K562 (cell line): ENCODE measurements at regions not wholly inside any gene's neighbourhood (a gene's known extent, or its start where the extent isn't known, plus 50 kb on each side); places are given as distances from the start of the nearest gene placed in this dataset.

Experiments used
- ATAC-seq: fragments of 200-7000 bp; cut with Tn5 transposase; 3 replicates; pipeline ENCODE4 v1.9.1; 2020; ENCODE audit warnings: moderate library complexity
- BruUV-seq: library from RNA; stranded (reverse); fragments of 400-500 nt; replicated peaks from 2 replicates; lab custom pipeline; 2021; lab: Mats Ljungman, UMichigan
- CTCF ChIA-PET: fragments of 300-600 bp; formaldehyde crosslinking; extraction: SDS; loops from one replicate; lab custom pipeline; 2021; ENCODE audit warnings: low intra/inter-chr PET ratio; lab: Yijun Ruan, JAX
- POLR2A ChIA-PET: fragments of 300-600, 350-650 bp; sonication (Branson Sonifier 250); formaldehyde crosslinking; extraction: SDS; loops from one replicate; lab custom pipeline; 2021; ENCODE audit warnings: antibody characterized with exemption, inconsistent platforms; lab: Yijun Ruan, JAX
- DNase-seq, 4 experiments: peaks; one replicate each; pipeline versions ENCODE4 v3.0.0 to v3.0.0-alpha.2; 2011 to 2018; ENCODE audit warnings: low spot score in 3 of 4, mixed read lengths in 3 of 4; ENCODE audit errors: extremely low read depth in 1 of 4
- FAIRE-seq: peaks from 2 replicates; lab custom pipeline; 2011; peaks lifted over from hg19 to GRCh38; lab: Jason Lieb, UNC
- H2AFZ ChIP-seq: 2 replicates; pipeline ENCODE4 v1.6.0; 2011; ENCODE audit warnings: low read depth, low read length, control low read depth, inconsistent platforms
- H3K27ac ChIP-seq: fragments of 200-600 bp; 3 replicates; pipeline ENCODE4 v1.8.0; 2011; ENCODE audit warnings: low read depth, mild to moderate bottlenecking, control low read depth, inconsistent platforms, low read length, moderate library complexity, mixed read lengths; ENCODE audit errors: extremely low read depth
- H3K27me3 ChIP-seq, 2 experiments: fragments of 300-600 bp in 1 of 2; 2 replicates in 1 of 2; 3 replicates in 1 of 2; pipeline versions ENCODE4 v1.6.0 to v1.8.0; 2011; ENCODE audit warnings: inconsistent platforms in 2 of 2, low read length in 2 of 2, mild to moderate bottlenecking in 1 of 2, mixed read lengths in 1 of 2, moderate library complexity in 1 of 2; ENCODE audit not compliant: control insufficient read depth in 2 of 2, insufficient read depth in 2 of 2
- H3K36me3 ChIP-seq: fragments of 300-600 bp; 3 replicates; pipeline ENCODE4 v1.8.0; 2011; ENCODE audit warnings: mild to moderate bottlenecking, low read length, inconsistent platforms; ENCODE audit not compliant: control insufficient read depth, insufficient read depth
- H3K4me1 ChIP-seq, 2 experiments: fragments of 200-600 bp in 1 of 2; replicated peaks in 1 of 2; 2 replicates in 1 of 2; 3 replicates in 1 of 2; pipeline versions ENCODE4 v1.5.1 to v1.8.0; 2011; ENCODE audit warnings: inconsistent platforms in 2 of 2, low read length in 2 of 2, mild to moderate bottlenecking in 1 of 2, mixed read lengths in 1 of 2, moderate library complexity in 1 of 2; ENCODE audit not compliant: control insufficient read depth in 2 of 2, insufficient read depth in 2 of 2
- H3K4me2 ChIP-seq: 2 replicates; pipeline ENCODE4 v1.6.1; 2011; ENCODE audit warnings: low read length, control low read depth, inconsistent platforms, mixed read lengths; ENCODE audit not compliant: insufficient read depth
- H3K4me3 ChIP-seq: fragments of 200-600 bp; sonication (generic), shearing (Covaris generic); 2 replicates; pipeline ENCODE4 v1.5.1; 2016; ENCODE audit warnings: control low read depth, inconsistent platforms
- H3K79me2 ChIP-seq: fragments of 200-600 bp; 3 replicates; pipeline ENCODE4 v1.8.0; 2011; ENCODE audit warnings: low read length, inconsistent platforms; ENCODE audit not compliant: control insufficient read depth, insufficient read depth
- H3K9ac ChIP-seq, 2 experiments: 2 replicates each; pipeline versions ENCODE4 v1.6.0 to v1.6.1; 2011; ENCODE audit warnings: low read depth in 2 of 2, low read length in 2 of 2, control low read depth in 1 of 2, inconsistent platforms in 1 of 2, mild to moderate bottlenecking in 1 of 2, mixed read lengths in 1 of 2; ENCODE audit not compliant: insufficient read depth in 1 of 2
- H3K9me1 ChIP-seq: one replicate; pipeline ENCODE4 v1.6.0; 2011; ENCODE audit warnings: inconsistent platforms, mild to moderate bottlenecking, low read length, moderate library complexity; ENCODE audit not compliant: control insufficient read depth, insufficient read depth
- H3K9me3 ChIP-seq: replicated peaks from 2 replicates; pipeline ENCODE4 v1.5.1; 2011; ENCODE audit warnings: low read depth, low read length, inconsistent platforms; ENCODE audit not compliant: control insufficient read depth, insufficient read depth
- H4K20me1 ChIP-seq: replicated peaks from 2 replicates; pipeline ENCODE4 v1.6.1; 2011; ENCODE audit warnings: low read length, inconsistent platforms, mixed read lengths; ENCODE audit not compliant: control insufficient read depth, insufficient read depth
- WGBS: fragments of 100-300 bp; shearing (Covaris generic); methylation state at CpG from one replicate; pipeline ENCODE4 v1.1.6; 2016; ENCODE audit warnings: low coverage, mixed read lengths; ENCODE audit not compliant: insufficient coverage; ENCODE audit errors: missing lambda C conversion rate; 5-methylcytosine and 5-hydroxymethylcytosine counted together
- in situ Hi-C: fragments of 300-500 bp; cut with MboI; formaldehyde crosslinking; loops from 4 replicates; pipeline ENCODE4 v1.15.0; 2018; ENCODE audit warnings: inconsistent platforms, mixed read lengths
- intact Hi-C: fragments of 100-400 bp; cut with micrococcal nuclease; formaldehyde crosslinking; loops from 2 replicates; pipeline ENCODE4 v1.14.2; 2022
- TF ChIP-seq, protein P1 (sequence below), 2 experiments: fragments of 450-650 bp; IDR thresholded peaks; 2 replicates each; pipeline ENCODE4 v1.6.1; 2016; ENCODE audit warnings: mild to moderate bottlenecking in 2 of 2, borderline replicate concordance in 1 of 2, low read depth in 1 of 2, moderate library complexity in 1 of 2

DNA sequence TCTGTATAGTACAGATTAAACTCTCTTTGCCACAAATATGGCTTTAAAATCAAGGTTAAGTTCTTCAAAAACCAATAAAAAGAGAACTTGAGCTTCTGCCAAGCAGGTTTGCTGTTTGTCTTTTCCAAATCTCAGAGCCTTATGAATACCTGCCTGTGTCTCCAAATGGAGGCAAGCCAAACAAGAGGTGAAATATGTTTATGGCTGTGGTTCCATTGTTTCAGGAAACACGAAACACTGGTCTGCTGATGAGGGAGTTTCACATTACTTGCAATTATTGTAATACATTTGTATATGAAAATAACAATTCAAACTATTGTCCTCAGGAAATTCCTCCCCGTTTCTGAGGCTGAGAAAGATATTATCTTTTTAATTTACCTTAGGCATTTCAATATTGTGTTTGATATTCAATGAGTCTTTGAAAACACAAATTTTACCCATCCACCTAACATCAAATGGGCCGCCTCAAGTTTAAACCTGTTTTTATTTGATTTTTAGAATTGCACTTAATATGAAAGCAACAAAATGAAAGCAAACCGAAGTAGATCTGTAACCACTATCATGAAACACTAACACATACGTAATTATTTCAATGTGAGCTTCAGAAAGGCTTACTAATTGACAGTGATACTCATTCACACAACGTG lies 359.3 kb downstream of the HGF start:
- Histone ChIP-seq H4K20me1 (no peaks in the 10 kb centered on the region), H3K27ac (no peak overlapping the region), H3K27me3 (no peaks in the 10 kb centered on the region), H3K9ac (no peak overlapping the region), H3K9me1 (no peaks in the 10 kb centered on the region), H3K79me2 (no peaks in the 10 kb centered on the region), H3K4me2 (no peak overlapping the region), H3K36me3 (no peaks in the 10 kb centered on the region), H3K4me3 (no peak overlapping the region), H3K4me1 (no peaks in the 10 kb centered on the region), H3K9me3 (no peaks in the 10 kb centered on the region), H2AFZ (no peak overlapping the region)
- in situ Hi-C loops = no loop called here
- FAIRE-seq (no peak), DNase-seq (no peak), ATAC-seq (no peak)
- TF ChIP-seq, protein P1, sequence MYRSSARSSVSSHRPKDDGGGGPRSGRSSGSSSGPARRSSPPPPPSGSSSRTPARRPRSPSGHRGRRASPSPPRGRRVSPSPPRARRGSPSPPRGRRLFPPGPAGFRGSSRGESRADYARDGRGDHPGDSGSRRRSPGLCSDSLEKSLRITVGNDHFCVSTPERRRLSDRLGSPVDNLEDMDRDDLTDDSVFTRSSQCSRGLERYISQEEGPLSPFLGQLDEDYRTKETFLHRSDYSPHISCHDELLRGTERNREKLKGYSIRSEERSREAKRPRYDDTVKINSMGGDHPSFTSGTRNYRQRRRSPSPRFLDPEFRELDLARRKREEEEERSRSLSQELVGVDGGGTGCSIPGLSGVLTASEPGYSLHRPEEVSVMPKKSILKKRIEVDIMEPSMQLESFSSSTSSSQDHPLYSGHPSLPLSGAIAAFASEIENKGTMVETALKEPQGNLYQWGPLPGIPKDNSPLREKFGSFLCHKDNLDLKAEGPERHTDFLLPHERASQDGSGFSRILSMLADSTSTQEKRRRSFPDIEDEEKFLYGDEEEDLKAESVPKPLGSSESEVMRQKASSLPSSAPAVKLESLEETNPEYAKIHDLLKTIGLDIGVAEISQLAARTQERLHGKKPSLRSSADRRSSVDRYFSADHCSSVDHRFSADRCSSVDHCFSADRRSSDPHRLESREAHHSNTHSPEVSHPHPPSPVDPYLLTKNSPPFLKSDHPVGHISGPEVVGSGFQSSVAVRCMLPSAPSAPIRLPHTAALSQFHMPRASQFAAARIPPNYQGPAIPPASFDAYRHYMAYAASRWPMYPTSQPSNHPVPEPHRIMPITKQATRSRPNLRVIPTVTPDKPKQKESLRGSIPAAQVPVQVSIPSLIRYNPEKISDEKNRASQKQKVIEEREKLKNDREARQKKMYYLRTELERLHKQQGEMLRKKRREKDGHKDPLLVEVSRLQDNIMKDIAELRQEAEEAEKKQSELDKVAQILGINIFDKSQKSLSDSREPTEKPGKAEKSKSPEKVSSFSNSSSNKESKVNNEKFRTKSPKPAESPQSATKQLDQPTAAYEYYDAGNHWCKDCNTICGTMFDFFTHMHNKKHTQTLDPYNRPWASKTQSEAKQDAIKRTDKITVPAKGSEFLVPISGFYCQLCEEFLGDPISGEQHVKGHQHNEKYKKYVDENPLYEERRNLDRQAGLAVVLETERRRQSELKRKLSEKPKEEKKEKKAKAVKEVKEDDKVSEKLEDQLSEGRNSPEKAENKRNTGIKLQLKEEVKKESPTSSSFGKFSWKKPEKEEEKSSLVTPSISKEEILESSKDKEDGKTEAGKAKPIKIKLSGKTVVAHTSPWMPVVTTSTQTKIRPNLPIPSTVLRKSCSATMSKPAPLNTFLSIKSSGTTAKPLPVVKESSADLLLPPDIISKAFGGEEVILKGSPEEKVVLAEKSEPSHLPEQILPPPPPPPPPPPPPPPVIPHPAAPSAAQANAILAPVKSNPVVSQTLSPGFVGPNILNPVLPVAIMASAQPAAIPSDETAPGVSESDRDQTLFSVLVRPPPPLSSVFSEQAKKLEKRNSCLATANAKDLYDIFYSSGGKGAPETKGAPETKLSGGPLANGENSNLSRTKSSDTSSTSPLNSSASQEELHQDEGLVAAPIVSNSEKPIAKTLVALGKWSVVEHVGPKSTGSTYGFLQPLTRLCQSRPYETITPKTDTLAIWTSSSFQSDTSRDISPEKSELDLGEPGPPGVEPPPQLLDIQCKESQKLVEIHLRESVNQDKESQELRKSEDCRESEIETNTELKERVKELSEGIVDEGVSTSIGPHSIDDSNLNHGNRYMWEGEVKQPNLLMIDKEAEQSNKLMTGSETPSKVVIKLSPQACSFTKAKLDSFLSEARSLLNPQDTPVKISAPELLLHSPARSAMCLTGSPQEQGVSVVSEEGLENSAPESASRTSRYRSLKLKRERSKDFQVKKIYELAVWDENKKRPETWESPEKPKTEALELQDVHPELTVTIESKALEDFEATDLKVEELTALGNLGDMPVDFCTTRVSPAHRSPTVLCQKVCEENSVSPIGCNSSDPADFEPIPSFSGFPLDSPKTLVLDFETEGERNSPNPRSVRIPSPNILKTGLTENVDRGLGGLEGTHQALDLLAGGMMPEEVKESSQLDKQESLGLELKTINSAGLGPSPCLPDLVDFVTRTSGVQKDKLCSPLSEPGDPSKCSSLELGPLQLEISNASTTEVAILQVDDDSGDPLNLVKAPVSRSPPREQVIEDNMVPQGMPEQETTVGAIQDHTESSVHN (IDR thresholded peaks at IDR 0.05; ENCODE audit: borderline replicate concordance in 1 of 2, low read depth in 1 of 2) = no peak
- intact Hi-C loops = no loop called here
- ChIA-PET POLR2A (no interaction called here), CTCF (no interaction called here)
- WGBS = 11% methylated on average over 6 of the region's 6 CpGs
- no TSS peak for BruUV-seq
